ENCODE measurements at regions not wholly inside any gene's neighbourhood (a gene's known extent, or its start where the extent isn't known, plus 50 kb on each side); places are given as distances from the start of the nearest gene placed in this dataset.

GRCh38 chr16:5461574-5461973 is 364.0 kb upstream of the EEF2KMT start:
- TF ChIP-seq POLR2A (IDR thresholded peaks at IDR 0.05) (no peak), CTCF (IDR thresholded peaks at IDR 0.05) (no peak)

Measured in heart left ventricle (tissue), 13 donors.